LoVo (cell line): ENCODE measurements at regions not wholly inside any gene's neighbourhood (a gene's known extent, or its start where the extent isn't known, plus 50 kb on each side); places are given as distances from the start of the nearest gene placed in this dataset.
A peak's percentile ranks its signal among the peaks of the same experiment; 100 is the strongest.
"Not testable (repeated sequence)": the region's sequence is repeated elsewhere in the genome, so short reads cannot be mapped to it uniquely, and the experiment has no call there.

Experiments
- DNase-seq: peaks from one replicate; pipeline ENCODE4 v3.0.0-alpha.2; 2016; ENCODE audit warnings: low spot score

- DNase-seq: no peak
Observed at GRCh38 chr21:15616864-15617574, 112.8 kb upstream of the USP25 start.

GRCh38 chr21:15617964-15618363, 111.8 kb upstream of the USP25 start:
- peak; percentile 54 for DNase-seq

GRCh38 chr21:15620892-15621291, 108.9 kb upstream of the USP25 start:
- DNase-seq: no peak

- no peak for DNase-seq
Observed at GRCh38 chr21:15624646-15625045, 105.1 kb upstream of the USP25 start.

GRCh38 chr21:15625363-15625762, 104.4 kb upstream of the USP25 start:
- no peak for DNase-seq

- DNase-seq: no peak
Observed at GRCh38 chr21:15626031-15626430, 103.8 kb upstream of the USP25 start.

- DNase-seq: no peak
Observed at GRCh38 chr21:15627011-15627410, 102.8 kb upstream of the USP25 start.

- DNase-seq: no peak
Observed at GRCh38 chr21:15627823-15628222, 102.0 kb upstream of the USP25 start.

- DNase-seq: no peak
Observed at GRCh38 chr21:15631342-15631741, 98.4 kb upstream of the USP25 start.

GRCh38 chr21:15634541-15634940, 95.2 kb upstream of the USP25 start:
- DNase-seq: not testable (repeated sequence)

GRCh38 chr21:15638856-15639549, 90.8 kb upstream of the USP25 start:
- DNase-seq: no peak

- DNase-seq: not testable (repeated sequence)
Observed at GRCh38 chr21:15640113-15640512, 89.7 kb upstream of the USP25 start.

- no peak for DNase-seq
Observed at GRCh38 chr21:15644489-15644888, 85.3 kb upstream of the USP25 start.

GRCh38 chr21:15645830-15646229, 84.0 kb upstream of the USP25 start:
- DNase-seq: no peak

GRCh38 chr21:15650735-15651134, 79.0 kb upstream of the USP25 start:
- DNase-seq: no peak

- no peak for DNase-seq
Observed at GRCh38 chr21:15651172-15651571, 78.6 kb upstream of the USP25 start.

GRCh38 chr21:15653710-15654109, 76.1 kb upstream of the USP25 start:
- no peak for DNase-seq

GRCh38 chr21:15654171-15654570, 75.6 kb upstream of the USP25 start:
- no peak for DNase-seq

GRCh38 chr21:15659753-15660422, 69.9 kb upstream of the USP25 start:
- peak; percentile 70 for DNase-seq

- no peak for DNase-seq
Observed at GRCh38 chr21:15660423-15660804, 69.4 kb upstream of the USP25 start.

- DNase-seq: no peak
Observed at GRCh38 chr21:15667010-15667409, 62.8 kb upstream of the USP25 start.

GRCh38 chr21:15667819-15668218, 62.0 kb upstream of the USP25 start:
- no peak for DNase-seq

GRCh38 chr21:15669247-15669646, 60.5 kb upstream of the USP25 start:
- DNase-seq: no peak
